GM21381 (cell line): ENCODE measurements at regions not wholly inside any gene's neighbourhood (a gene's known extent, or its start where the extent isn't known, plus 50 kb on each side); places are given as distances from the start of the nearest gene placed in this dataset.

ENCODE experiments used
- ATAC-seq: cut with Tn5 transposase; IDR thresholded peaks from one replicate; pipeline ENCODE4 v1.9.1; 2021; ENCODE audit warnings: mild to moderate bottlenecking, moderate library complexity; ENCODE audit not compliant: unreplicated experiment

GRCh38 chr20:7313047-7313446 lies 545.6 kb downstream of the BMP2 start:
- no peak for ATAC-seq

- ATAC-seq = no peak
These were observed 556.5 kb downstream of the BMP2 start for GRCh38 chr20:7323957-7324356.

- no peak for ATAC-seq
These were observed 560.3 kb downstream of the BMP2 start for GRCh38 chr20:7327810-7328209.

- no peak for ATAC-seq
These were observed 563.4 kb downstream of the BMP2 start for GRCh38 chr20:7330850-7331249.

GRCh38 chr20:7332169-7332568 lies 564.7 kb downstream of the BMP2 start:
- no peak for ATAC-seq

- no peak for ATAC-seq
These were observed 566.4 kb downstream of the BMP2 start for GRCh38 chr20:7333841-7334240.

- ATAC-seq = no peak
These were observed 578.5 kb downstream of the BMP2 start for GRCh38 chr20:7346026-7346425.

GRCh38 chr20:7346562-7346961 lies 579.1 kb downstream of the BMP2 start:
- ATAC-seq = no peak

- no peak for ATAC-seq
These were observed 579.9 kb downstream of the BMP2 start for GRCh38 chr20:7347409-7347808.

GRCh38 chr20:7348253-7348652 lies 580.8 kb downstream of the BMP2 start:
- ATAC-seq = no peak

GRCh38 chr20:7352165-7352564 lies 584.7 kb downstream of the BMP2 start:
- no peak for ATAC-seq

GRCh38 chr20:7355051-7355450 lies 585.2 kb downstream of the HAO1 start:
- ATAC-seq = no peak

GRCh38 chr20:7358670-7359069 lies 581.6 kb downstream of the HAO1 start:
- ATAC-seq = no peak

- no peak for ATAC-seq
These were observed 580.5 kb downstream of the HAO1 start for GRCh38 chr20:7359739-7360138.

- ATAC-seq = no peak
These were observed 578.9 kb downstream of the HAO1 start for GRCh38 chr20:7361321-7361720.

GRCh38 chr20:7361931-7362330 lies 578.3 kb downstream of the HAO1 start:
- no peak for ATAC-seq

GRCh38 chr20:7362601-7363000 lies 577.7 kb downstream of the HAO1 start:
- no peak for ATAC-seq

- no peak for ATAC-seq
These were observed 574.1 kb downstream of the HAO1 start for GRCh38 chr20:7366189-7366588.

- no peak for ATAC-seq
These were observed 568.6 kb downstream of the HAO1 start for GRCh38 chr20:7371518-7372163.

GRCh38 chr20:7375905-7376304 lies 564.4 kb downstream of the HAO1 start:
- no peak for ATAC-seq

GRCh38 chr20:7378864-7379605 lies 561.2 kb downstream of the HAO1 start:
- ATAC-seq = no peak

GRCh38 chr20:7379621-7380220 lies 560.5 kb downstream of the HAO1 start:
- no peak for ATAC-seq
